ENCODE measurements at regions not wholly inside any gene's neighbourhood (a gene's known extent, or its start where the extent isn't known, plus 50 kb on each side); places are given as distances from the start of the nearest gene placed in this dataset.
"Not testable (repeated sequence)": the region's sequence is repeated elsewhere in the genome, so short reads cannot be mapped to it uniquely, and the experiment has no call there.

- DNase-seq: no peak
These were observed 1120.0 kb upstream of the CDH10 start for GRCh38 chr5:25764733-25765132.

DNA sequence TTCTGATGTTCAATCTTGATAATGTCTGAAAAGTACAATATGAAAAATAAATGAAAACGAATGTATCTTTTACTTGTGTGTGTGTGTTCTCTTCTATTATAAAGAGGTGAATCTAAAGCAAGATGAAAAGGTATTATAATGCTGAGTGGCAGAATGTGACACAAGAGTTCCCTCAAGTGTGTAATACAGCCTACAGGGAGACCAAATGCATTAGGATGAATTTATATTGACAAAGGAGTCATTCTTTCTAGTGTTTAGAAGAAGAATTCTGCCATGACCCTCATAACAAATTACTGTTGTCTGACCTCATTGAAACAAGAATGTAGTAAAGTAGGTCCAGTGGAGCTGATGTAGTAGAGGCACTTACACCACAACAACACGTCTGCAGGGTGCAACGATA is 1119.0 kb upstream of the CDH10 start:
- no peak for DNase-seq

- peak; percentile 26 for DNase-seq
These were observed 1110.1 kb upstream of the CDH10 start for GRCh38 chr5:25754895-25755294.

GRCh38 chr5:25744908-25745307 is 1100.1 kb upstream of the CDH10 start:
- DNase-seq: no peak

- no peak for DNase-seq
These were observed 1071.9 kb upstream of the CDH10 start for GRCh38 chr5:25716680-25717079.

- peak; percentile 3 to 30 for DNase-seq
These were observed 1068.5 kb upstream of the CDH10 start for GRCh38 chr5:25713259-25713658.

DNA sequence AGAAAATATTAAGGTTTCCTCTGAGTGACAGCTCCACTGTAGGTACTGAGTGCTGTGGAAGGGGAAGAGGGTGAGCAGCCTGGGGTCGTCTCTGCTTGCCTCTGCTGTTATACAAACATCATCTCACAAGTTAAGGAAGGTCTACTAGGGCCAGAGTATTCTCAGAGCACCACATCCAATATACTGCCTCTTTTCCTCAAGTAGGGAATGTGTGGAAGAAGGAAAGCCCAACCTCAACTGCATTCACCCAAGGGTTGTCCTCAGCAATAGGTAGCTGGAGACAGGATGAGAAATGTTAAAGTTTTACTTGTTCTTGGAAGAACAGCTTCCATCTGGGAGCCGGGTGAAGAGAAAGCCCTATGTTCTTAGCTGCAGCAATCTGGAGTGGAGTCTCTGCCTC is 1062.3 kb upstream of the CDH10 start:
- no peak for DNase-seq

DNA sequence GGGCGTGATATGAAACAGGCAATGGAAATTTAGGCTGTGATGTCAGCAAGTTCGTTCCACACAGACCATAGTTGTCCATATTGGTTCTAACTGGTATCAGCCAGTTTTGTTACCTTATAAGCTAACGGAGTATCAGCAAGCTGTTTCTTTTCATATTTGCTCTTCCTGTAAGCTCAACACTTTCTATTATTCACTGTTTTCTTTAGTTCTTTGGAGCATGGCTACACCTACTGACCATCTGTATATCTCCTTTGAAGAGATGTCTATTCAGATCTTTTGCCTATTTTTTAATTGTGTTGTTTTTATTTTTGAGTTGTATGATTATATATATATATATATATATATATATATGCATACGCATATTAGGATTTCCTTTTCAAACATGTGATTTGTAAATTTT is 1057.2 kb upstream of the CDH10 start:
- DNase-seq: no peak

DNA sequence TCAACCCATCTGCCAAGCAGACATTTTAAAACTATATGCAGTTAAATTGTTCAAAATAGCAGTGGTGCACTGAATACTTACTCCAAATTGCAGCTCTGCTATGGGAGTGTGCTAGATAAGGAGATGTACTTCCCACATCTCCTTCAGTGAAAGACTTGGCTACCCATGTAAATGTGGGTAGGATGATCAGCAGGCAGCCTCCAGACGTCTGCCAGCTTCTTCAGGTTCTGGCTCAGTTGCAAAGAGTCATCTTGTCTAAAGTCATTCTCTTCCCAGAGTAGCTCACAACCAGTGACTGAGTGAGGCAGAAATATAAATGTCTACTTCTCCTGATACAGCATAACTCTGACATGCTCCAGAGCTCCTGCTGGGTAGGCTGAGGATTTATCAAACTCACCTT is 1050.0 kb upstream of the CDH10 start:
- DNase-seq: no peak

DNA sequence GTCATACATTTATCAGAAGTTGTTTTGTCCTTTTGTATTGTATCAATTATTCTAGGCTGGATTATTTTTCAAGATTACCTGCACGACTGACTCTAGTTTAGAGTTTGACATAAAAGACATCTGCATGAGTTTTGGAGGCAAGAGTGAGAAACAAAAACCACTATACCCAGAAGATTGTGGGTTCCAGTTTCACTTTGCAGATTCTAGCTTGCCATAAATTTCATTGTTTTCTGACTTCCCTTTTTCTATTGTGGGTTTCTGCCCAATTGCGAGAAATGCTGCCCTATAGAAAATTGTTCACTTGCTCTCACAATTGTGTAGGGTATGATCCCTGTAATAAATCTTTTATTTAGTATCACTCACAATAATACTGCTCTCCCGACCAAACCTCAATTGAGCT is 1043.4 kb upstream of the CDH10 start:
- DNase-seq: peak; percentile 45 to 78

DNA sequence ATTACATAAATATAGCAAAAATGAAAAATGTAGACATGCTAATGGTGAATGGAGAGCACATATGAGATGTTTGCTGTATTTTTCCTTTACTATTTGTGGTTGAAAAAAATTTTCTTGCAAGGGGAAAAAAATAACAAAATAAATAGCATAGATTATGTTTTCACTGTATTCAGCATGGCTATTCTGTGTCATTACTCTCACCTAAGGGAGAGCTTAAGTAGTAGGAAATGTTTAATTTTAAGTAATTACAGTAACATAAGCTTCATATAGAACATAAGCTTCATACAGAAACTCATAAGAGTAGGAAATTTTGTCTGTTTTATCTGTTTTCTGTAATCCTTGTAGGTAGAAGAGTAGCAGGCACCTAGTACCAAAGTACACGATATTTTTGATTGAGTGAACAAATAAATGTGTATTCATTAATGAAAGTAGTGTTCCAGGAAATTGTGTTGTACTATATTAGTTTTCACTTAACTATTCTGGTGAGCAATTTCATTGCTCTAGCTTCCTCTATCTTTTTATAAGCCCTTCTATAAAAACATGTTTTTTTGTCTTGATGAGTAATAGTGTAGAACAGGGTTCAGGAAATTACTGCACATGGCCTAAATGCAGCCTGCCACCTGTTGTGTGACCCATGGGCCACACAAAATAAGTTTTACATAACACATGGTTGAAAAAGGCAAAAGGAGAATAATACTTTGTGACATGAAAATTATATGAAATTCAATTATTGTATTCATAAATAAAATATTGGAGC is 1025.0 kb upstream of the CDH10 start:
- DNase-seq: no peak

GRCh38 chr5:25662610-25663009 is 1017.8 kb upstream of the CDH10 start:
- no peak for DNase-seq

- DNase-seq: not testable (repeated sequence)
These were observed 1005.5 kb upstream of the CDH10 start for GRCh38 chr5:25650316-25650715.

GRCh38 chr5:25649628-25650265 is 1005.0 kb upstream of the CDH10 start:
- no peak for DNase-seq

DNA sequence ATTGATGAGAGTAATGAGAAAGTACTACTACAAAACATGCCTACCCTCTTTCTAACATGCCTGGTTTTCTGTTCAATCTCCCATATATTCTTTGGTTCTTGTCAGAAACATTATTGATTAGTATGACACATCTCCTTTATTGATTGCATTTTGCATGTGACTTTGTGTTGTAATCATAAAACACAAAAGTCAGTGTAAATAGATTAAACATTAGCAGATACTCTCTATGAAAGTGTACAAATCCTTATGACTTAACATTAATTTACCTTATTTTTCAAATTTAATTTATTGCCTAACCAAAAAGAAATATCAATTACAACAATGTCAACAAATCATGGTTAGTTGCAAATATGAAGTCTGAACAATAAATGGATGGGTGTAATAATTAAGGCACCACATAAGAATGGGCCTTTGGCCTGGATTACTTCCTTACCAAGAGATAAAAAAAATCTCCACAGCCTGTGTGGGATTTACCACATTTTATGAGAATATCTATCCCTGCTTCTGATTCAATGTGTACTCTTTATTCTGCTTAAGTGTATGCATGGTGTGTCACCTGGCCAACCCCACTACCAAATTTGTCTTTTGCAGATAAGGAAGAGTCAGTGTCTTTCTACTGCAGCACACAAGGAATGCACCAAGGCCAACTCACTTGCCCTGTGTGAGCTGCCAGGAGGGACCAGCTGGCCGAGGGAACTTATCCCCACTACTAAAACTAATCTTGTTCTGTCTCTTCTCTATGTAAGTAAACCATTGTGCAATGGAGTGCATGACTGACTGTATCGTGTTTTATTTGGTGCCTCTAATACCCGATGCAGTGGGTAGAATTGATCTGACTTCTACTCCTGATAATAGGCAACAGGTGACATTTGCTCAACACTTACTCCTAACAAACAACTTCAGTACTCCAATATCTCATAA is 1001.9 kb upstream of the CDH10 start:
- DNase-seq: no peak

DNA sequence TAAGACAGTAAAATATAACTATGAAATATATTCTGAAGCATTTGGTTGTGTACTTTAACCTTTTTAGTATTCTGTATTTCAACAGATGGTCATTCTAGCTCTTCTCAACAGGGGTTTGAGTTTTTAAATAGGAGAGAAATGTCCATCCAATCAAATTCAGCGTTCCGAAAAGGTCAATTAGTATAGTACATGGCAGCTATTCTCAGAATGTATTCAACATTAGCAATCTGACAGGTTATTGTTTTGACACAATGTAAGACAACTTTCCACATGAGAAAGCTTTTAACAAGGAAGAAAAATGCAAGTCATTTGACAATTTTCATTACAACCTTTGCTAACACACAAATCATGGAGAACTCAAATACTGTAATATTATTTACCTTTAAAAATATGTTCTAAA is 996.3 kb upstream of the CDH10 start:
- DNase-seq: no peak

- no peak for DNase-seq
These were observed 974.5 kb upstream of the CDH10 start for GRCh38 chr5:25619273-25619672.

- no peak for DNase-seq
These were observed 974.0 kb upstream of the CDH10 start for GRCh38 chr5:25618821-25619220.

DNA sequence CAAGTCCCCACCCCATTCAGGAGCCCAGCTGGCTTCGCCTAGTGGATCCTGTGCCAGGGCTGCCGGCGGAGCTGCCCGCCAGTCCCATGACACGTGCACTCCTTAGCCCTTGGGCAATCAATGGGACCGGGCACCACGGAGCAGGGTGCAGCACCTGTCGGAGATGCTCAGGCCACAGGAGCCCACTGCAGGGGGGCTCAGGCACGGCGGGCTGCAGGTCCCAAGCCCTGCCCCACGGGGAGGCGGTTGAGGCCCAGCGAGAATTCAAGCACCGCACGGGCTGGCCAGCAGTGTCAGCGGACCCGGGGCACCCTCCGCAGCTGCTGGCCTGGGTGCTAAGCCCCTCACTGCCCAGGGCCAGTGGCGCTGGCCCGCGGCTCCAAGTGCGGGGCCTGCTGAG is 969.7 kb upstream of the CDH10 start:
- no peak for DNase-seq

DNA sequence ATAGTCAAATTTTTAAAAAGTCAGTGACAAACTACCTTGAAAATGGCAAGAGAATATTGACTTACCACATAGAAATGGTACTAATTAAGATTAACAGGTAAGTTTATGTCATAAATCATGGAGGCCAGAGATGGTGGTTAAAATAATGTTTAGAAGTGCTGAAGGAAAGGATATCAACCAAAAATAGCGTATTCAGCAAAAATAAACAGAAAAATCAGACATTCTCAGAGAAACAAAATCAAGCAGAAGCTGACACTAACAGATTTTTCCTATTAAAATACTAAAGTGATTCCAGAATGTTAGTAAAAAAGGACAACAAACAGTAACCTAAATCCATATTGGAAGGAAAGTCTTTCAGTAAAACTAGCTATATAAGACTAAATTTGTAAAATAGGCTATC is 959.9 kb upstream of the CDH10 start:
- no peak for DNase-seq

GRCh38 chr5:25579111-25579510 is 934.3 kb upstream of the CDH10 start:
- DNase-seq: no peak

GRCh38 chr5:25573691-25574090 is 928.9 kb upstream of the CDH10 start:
- no peak for DNase-seq

DNA sequence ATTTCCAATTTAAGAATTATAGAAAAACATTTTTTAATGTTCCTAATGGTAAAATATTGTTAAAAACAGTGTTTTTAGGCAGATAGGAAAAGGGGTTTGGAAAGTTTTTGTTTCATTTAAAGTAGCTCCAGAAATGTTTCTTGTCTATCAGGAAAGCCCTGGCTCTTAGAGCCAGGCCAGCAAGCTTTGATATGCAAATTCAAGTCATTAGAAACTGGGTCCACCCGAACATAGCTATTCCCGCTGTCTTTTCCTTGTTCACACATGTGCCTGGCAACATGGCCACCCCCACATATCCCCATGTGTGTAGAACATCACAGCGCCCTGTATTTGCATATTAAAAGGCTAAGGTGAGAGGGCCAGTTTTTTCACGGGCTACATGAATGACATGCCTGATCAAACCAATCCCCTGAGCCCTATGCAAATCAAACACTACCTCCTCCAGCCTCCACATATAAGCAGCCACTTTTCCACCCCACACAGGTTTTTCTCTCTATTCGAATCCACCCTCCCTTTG is 925.3 kb upstream of the CDH10 start:
- DNase-seq: no peak

Measured in Kasumi-1 (cell line).